Endometrium (tissue), 2 donors: ENCODE measurements at regions not wholly inside any gene's neighbourhood (a gene's known extent, or its start where the extent isn't known, plus 50 kb on each side); places are given as distances from the start of the nearest gene placed in this dataset.

Experiments
- FAIRE-seq: peaks from 2 replicates; lab custom pipeline; 2012; peaks lifted over from hg19 to GRCh38; lab: Jason Lieb, UNC
- donor health status: control.
- donor health status: control.

GRCh38 chr7:45350896-45351295, 193.3 kb downstream of the RAMP3 start:
- no peak for FAIRE-seq

GRCh38 chr7:45358287-45358686, 200.7 kb downstream of the RAMP3 start:
- FAIRE-seq: no peak

GRCh38 chr7:45359250-45359649, 201.7 kb downstream of the RAMP3 start:
- FAIRE-seq: no peak

DNA sequence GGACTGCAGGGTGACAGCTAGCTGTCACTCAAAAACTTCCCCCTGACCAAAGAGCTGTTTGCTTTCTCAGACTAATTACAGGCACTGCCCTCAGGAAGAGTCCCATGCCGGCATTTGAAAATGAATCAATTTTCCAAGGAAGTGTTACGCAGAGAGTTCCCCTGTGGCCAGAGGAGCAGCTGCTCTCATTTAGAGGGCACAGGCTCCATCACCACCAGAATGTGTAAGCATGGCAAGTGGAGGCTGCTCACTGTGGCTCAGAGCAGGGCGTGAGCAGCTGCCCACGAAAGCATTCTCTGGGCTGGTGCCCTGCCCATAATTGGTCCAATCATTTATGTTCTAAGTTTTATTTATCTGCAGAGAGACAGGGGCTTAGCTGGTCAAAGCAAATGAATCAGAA, 202.2 kb downstream of the RAMP3 start:
- no peak for FAIRE-seq

- FAIRE-seq: no peak
Observed at GRCh38 chr7:45363669-45364068, 206.1 kb downstream of the RAMP3 start.

- FAIRE-seq: no peak
Observed at GRCh38 chr7:45365341-45365740, 207.8 kb downstream of the RAMP3 start.

- FAIRE-seq: no peak
Observed at GRCh38 chr7:45366475-45366874, 207.7 kb upstream of the ADCY1 start.

DNA sequence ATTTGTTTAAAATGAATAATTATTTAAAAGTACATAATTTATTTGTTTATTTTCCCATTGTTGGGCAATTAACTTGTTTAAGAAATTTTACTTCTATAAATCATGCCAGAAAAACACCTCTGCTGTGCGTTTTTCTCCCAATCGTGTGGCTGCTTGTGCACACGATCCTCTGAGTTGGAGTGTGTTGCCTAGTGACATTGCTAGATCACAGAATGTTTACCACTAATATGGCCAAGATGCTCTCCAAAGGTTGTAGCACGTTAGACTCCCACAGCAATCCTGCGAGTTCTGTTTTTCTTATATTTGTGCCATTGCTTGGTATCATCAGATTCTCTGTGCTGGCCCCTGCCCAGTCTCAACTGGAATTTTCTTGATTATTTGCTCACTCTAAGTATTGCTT, 207.1 kb upstream of the ADCY1 start:
- FAIRE-seq: no peak

DNA sequence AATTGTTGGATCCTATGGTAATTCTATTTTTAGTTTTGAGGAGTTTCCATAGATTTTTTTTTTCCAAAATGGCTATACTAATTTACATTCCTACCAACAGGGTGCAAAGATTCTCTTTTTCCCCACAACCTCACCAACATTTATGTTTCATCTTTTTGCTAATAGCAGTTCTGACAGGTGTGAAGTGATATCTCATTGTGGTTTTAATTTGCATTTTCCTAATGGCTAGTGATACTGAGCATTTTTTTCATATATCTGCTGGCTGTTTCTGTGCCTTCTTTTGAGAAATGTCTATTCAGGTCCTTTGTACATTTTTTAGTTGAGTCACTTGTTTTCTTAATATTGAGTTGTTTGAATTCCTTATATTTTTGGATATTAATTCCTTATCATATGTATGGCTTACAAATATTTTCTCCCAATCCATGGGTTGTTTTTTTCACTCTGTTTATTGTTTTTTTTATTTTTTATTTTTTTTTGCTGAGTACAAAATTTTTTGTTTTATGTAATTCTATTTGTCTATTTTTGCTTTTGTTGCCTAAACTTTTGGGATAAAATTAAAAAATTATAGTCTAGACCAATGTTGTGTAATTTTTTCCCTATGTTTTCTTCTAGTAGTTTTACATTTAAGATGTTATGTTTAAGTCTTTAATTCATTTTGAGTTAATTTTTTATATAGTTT, 205.9 kb upstream of the ADCY1 start:
- FAIRE-seq: peak; percentile 81

DNA sequence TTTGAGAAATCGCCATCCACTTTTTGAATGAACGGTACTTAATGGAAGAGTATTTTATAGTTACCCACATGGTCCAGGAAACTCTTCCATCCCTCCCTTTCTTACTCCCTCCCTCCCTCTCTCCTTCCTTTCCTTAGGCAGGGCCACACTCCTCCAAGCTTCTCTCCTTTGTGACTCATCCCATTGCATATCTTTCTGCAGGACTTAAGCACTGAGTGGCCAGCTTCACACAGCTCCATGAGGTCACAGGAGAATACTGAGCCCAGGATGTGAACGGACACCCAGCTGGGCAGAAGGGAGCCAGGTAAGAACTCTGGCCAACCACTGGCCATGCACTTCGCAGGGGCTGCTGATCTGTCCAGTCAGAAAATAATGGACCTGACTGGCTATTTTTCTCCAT, 189.7 kb upstream of the ADCY1 start:
- no peak for FAIRE-seq

DNA sequence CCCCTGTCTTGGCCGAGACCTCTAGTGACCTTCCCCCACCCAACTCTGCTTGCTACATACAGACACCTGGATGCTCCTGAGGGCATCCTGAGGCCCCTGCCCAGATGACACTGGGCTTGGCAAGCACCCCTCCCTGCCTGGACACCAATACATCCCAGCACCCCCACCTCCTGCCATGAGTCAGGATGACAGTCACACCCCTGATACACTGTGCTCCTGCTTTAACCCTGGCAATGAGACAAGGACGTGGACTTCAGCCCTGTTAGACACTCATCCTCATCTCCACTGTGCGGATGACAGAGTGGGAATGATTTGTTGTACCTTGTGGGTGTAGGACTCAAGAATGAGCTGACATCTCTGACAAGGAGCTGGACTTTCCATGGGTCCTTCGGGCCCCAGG, 186.3 kb upstream of the ADCY1 start:
- no peak for FAIRE-seq

GRCh38 chr7:45389073-45389872, 184.9 kb upstream of the ADCY1 start:
- FAIRE-seq: no peak

DNA sequence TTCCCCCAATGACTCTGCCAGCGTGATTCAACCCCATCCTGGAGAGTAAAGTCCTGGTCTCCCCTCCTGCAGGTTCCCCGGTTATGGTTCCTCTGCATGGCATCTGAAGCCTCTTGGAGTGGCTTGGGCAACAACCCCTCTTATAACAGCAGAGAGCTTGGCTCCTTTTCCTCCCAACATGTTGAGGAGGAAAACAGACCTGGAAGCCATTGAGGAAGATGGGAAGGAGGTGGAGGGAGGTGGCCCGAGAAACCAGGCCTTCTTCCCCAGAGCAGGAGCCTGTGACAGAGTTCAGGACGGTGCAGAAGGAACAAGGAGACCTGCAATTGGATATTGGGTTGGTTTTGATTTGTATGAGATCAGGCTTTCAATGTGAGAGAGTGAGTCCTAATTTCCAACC, 184.0 kb upstream of the ADCY1 start:
- no peak for FAIRE-seq

GRCh38 chr7:45390731-45391130, 183.4 kb upstream of the ADCY1 start:
- no peak for FAIRE-seq

GRCh38 chr7:45391618-45392451, 182.3 kb upstream of the ADCY1 start:
- no peak for FAIRE-seq

DNA sequence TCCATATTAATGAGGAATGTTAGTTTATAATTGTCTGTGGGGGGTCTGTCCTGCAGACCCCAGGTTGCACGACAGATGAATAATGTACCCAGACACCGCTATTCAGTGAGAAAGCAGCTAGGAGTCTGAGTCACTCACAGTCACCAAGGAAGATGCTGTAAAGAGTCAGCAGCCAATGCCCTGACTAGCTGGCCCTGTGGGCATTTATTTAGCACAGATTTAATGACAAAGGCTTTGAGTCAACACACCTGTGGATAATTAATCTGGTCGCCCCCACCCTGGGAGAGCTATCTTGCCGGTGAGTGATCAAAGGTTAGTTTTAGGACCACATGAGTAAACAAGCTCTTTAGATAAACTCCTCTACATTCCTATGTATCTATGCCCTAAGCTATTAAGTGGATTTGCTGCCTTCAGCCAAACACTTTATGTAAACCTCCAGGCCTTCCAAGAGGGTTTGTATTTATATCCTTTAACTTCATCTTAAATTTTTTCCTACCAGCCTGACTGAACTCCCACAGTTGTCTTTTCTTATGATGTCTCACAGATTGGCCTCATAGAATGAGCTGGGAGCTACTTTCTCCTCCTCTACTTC, 180.0 kb upstream of the ADCY1 start:
- peak; percentile 39 for FAIRE-seq

DNA sequence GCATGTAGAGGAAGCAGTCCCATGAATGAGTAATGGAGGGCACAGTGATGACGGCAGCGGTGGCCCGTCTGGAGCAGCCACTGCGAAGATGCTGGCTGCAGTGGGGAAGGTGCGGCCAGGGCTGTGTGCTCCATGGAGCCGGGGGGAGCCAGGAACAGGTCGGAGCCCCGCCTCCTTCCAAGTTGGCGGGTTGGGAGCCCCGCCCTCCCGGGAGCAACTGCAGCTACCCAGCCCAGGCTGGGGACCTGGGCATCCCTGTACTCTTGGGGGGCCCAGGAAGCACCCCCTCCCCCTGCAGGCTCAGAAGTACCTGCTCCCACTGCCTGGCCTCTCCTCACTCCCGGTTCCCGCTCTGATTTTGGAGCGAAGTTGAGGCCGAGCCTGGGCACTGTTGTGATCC, 175.1 kb upstream of the ADCY1 start:
- FAIRE-seq: no peak

- FAIRE-seq: no peak
Observed at GRCh38 chr7:45400680-45401079, 173.5 kb upstream of the ADCY1 start.

DNA sequence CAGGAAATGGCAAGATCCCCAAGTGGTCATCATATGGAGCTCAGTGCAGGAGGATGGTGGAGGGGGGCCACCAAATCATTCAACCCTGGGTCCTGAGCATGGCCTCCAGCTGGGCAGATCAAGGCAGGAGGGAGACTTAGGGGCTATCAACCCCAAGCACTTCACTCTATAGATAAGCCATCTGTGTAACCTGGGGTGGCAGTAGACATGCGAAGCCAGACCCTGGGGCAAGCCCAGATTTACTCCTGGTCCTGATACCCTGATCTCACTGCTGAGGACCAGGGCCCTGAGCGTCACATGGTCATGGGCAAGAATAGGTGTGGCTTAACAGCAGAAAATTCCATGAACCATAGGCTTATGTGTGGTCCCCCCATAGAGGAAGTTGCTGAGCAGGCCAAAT, 173.0 kb upstream of the ADCY1 start:
- no peak for FAIRE-seq

DNA sequence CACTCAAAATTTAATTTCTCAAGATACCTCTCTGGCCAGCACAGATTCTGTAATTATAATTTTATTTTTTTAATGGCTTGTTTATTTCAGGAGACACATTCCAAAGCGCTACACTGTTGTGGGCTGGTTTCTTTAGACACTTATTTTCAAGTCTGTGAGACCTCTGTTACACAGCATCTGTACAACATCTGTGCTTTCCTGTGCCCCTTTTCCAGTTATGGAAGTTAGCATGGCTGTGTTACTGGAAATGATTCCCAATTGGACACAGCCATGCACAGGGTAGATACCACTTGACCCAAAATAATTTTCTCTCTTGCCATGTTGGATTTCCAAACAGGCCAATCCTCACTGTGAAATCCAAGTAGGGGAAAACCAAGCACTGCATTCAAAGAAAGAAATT, 172.3 kb upstream of the ADCY1 start:
- FAIRE-seq: peak; percentile 89

DNA sequence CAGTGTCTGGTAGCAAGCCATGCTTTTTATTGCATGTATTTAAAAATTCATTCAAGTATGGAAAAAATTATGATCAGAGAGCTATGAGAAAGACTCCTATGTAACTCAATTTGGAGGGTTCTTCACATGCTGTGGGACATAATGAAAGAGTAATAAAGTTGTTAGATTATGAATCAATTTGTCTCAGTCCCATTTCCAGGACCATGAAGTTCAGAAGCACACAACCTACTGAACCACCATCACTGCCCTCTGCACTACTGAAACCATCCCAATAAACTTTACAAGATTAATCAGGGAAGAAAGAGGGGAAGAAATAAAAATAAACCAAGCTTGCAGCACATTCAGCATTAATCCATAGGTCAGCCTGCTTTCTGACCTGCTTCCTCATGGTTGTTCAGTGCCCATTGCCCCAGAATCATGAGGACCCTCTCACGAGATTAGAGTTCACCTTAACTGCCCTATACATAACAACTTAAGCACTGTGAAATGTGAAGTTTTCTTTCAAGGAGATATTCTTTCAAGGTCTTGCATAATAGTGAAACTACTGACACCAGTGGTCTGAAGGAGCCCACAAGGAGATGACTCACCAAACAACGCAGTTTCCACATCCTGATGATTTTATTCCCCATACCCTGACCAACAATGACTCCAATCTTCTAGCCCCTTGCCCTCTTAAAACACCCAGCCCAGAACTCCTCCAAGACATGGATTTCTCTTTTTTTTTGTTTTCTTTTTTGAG, 171.5 kb upstream of the ADCY1 start:
- no peak for FAIRE-seq

DNA sequence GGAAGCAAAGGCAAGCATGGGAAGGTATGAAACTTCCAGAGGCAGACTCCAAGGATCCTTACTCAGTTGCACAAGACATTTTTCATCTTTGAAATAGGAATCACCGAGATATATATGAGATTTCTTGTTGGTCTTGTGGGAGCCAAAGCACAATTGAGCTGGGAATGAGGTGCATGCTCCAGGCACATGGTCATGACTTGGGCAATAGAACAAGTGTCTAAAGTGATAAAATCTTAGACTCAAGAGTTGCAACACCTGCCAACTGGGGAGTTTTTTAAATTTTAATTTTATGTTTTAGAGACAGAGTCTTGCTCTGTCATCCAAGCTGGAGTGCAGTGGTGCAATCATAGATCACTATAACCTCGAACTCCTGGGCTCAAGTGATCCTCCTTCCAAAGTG, 169.5 kb upstream of the ADCY1 start:
- FAIRE-seq: no peak
